Stimulated activated CD4-positive, alpha-beta T cell treated with anti-CD3 and anti-CD28 coated beads, TNF-alpha, amount 100 ng/mL, for 24 hours (primary cell): ENCODE measurements at regions not wholly inside any gene's neighbourhood (a gene's known extent, or its start where the extent isn't known, plus 50 kb on each side); places are given as distances from the start of the nearest gene placed in this dataset.
"Not testable (repeated sequence)": the region's sequence is repeated elsewhere in the genome, so short reads cannot be mapped to it uniquely, and the experiment has no call there.

Source experiments
- DNase-seq, 3 experiments: peaks; one replicate each; pipeline ENCODE4 v3.0.0-alpha.2; 2020; ENCODE audit warnings: low read depth in 3 of 3

- not testable (repeated sequence) for DNase-seq
Measured at GRCh38 chr15:22665711-22666110, 120.7 kb upstream of the NIPA1 start.

DNA sequence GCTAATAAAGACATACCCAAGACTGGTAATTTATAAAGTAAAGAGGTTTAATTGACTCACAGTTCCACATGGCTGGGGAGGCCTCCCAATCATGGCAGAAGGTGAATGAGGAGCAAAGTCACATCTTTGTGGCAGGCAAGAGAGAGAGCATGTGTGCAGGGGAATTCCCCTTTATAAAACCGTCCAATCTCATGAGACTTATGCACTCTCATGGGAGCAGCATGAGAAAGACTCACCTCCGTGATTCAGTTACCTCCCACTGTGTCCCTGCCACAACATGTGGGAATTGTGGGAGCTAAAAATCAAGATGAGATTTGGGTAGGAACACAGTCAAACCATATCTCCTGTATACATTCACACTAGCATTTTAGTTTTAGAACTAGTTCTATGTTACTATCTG, 101.7 kb upstream of the NIPA1 start:
- DNase-seq: not testable (repeated sequence)

DNA sequence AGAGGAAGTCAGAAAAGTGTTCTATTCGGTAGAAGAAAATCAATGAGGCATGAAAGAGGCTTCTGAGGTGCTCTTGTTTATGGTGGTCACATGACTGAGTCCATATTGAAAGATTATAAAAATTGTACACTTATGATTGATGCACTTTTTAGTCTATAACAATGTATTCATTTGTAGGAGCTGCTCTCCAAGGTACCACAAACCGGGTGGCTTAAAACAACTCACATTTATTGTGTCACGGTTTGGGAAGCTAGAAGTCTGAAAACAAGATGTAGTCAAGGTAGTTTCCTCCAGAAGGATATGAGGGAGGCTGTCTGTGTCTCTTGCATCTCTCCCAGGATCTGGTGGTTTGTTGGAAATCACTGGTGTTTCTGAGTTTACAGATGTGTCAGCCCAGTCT, 86.6 kb upstream of the NIPA1 start:
- not testable (repeated sequence) for DNase-seq

GRCh38 chr15:22710831-22711341, 75.6 kb upstream of the NIPA1 start:
- not testable (repeated sequence) for DNase-seq

- not testable (repeated sequence) for DNase-seq
Measured at GRCh38 chr15:22713933-22714332, 72.5 kb upstream of the NIPA1 start.

- DNase-seq: not testable (repeated sequence)
Measured at GRCh38 chr15:22714358-22715132, 71.9 kb upstream of the NIPA1 start.

DNA sequence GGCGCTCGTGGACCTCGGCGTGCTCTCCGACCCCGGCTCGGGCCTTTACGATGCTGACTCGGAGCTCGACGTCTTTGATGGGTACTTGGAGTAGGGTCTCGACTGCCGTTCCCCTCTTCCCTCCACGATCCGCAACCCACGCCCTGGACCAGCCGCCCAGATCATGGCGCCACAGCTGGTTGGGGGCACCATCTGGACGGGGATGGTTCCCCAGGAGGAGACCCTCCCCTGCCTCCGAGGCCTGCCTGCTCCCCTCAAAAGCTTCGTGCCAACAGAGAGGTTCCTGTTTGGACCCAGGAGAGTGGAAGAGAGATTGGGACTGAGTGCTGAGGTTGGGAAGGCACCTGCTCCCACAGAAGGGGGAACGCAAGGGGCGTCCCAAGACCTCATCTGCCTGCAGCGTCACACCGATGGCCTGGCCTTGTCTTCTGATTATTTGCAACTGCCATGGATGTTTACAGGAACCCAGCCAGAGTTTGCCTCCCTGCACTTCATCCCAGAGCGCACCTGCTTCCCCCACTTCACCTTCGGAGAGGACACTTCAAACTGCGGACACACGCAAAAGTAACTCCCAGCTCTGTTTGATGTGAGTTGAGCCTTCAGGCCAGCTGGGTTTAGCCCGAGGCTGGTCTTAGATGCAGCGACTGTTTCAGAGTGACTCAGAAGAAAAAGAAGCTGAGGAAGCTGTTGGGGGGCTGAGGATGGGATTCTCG, 71.2 kb upstream of the NIPA1 start:
- not testable (repeated sequence) for DNase-seq

DNA sequence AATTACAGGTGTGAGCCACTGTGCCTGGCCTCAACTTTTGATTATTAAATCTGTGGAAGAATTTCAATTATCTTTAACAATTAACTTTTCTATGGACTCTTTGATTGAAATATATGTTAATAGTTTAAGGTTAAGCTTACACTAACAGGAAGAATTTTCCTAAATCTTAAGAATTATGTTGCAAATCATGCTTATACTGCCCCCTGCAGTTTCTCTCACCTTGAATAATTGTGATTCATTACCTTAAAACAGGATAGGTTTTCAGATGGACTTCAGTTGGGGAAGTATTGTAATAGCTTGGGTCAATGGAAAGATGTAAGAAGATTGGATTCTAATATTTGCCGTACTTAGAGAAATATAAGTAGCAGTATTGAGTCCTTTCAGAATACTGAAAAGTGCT, 66.5 kb upstream of the NIPA1 start:
- not testable (repeated sequence) for DNase-seq

DNA sequence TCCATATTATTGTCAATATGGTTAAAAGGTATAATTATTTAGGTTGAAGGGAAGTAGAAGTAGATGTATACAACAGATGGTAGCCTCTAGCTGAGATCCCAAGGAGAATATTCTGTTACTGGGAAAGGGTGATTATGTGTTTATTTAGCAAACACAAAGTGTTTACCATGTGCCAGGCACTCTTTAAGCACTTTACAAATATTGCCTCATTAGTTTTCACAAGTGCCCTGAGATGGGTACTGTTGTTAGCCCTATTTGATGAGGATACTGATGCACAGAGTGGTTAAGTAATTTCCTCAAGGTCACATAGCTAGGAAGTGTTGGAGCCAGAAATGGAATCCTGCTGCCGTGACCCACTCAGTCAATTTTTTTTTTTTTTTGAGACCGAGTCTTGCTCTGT, 60.3 kb upstream of the NIPA1 start:
- DNase-seq: not testable (repeated sequence)

DNA sequence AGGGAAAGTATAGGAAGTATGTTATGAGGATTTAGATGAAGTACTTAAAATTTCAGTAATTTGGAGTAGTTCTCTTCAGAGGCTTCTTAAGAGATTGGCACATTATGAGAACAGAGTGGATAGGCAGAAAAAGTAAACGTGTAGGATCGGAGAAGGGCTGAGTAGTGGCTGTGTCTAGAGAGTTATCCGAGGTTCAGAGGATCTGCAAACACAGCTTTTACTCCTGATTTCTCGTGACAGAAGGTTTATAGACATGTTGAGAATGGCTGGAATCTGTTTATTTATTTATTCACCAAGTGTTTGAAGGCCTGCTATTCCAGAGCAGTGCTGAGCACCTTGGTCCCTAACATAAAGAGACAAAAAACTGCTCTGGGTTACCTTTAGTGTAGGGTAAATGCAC, 51.4 kb upstream of the NIPA1 start:
- DNase-seq: not testable (repeated sequence)

DNA sequence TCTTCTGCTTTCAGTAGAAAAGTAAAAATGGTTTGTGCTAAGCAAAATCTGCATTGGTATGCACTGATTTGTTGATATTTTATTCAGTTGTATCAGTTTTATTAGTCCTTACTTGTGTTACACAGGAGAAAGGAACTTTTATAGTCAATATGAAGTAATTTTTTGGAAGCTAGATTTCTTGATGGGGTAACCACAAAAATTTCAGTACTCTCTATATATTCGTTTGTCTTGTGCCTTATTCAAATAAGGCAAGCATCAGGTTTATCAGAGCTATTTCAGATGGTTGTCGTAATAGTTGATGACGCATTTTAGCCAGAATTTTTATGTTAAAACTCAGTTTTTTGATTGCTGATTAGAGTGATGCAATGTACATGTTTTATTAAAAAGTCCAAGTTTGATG, 50.7 kb upstream of the NIPA1 start:
- DNase-seq: no peak

DNA sequence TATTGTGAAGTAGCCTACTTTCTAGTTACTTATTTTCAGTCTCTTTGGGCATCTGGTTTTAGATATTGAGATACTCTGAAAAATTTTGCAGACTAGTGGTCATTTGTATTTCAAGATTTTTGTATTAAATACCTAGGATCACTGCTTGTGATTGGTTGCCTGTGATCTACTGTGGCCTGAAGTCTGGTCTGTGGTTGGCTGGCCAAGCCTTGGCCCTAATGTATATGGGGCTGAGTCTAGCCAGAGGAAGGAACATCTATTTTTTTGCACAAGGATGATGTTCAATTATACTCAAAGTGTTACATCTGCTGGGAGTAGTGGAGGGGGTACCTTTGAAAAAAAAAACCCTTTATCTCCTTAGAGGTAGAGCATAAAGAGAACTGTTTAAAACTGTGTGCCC, 50.2 kb upstream of the NIPA1 start:
- DNase-seq: not testable (repeated sequence)
